HepG2 (cell line): ENCODE measurements at regions not wholly inside any gene's neighbourhood (a gene's known extent, or its start where the extent isn't known, plus 50 kb on each side); places are given as distances from the start of the nearest gene placed in this dataset.

Experiments used
- ATAC-seq: fragments of 200-7000 bp; cut with Tn5 transposase; 3 replicates; pipeline ENCODE4 v1.9.1; 2020; ENCODE audit warnings: mild to moderate bottlenecking, moderate library complexity
- BruUV-seq: library from RNA; stranded (reverse); fragments of 400-500 nt; replicated peaks from 2 replicates; lab custom pipeline; 2021; lab: Mats Ljungman, UMichigan
- CTCF ChIA-PET: fragments of 300-600 bp; formaldehyde crosslinking; extraction: SDS; loops from one replicate; lab custom pipeline; 2021; ENCODE audit warnings: low total read pairs, inconsistent platforms, low intra/inter-chr PET ratio; lab: Yijun Ruan, JAX
- POLR2A ChIA-PET: fragments of 350-600 bp; sonication (Branson Sonifier 250); formaldehyde crosslinking; loops from one replicate; lab custom pipeline; 2020; ENCODE audit warnings: antibody characterized with exemption, inconsistent platforms; lab: Yijun Ruan, JAX
- DNase-seq: peaks from one replicate; pipeline ENCODE4 v3.0.0-alpha.2; 2015; ENCODE audit warnings: low spot score
- FAIRE-seq: peaks from 3 replicates; lab custom pipeline; 2011; peaks lifted over from hg19 to GRCh38; lab: Jason Lieb, UNC
- H2AFZ ChIP-seq: one replicate; pipeline ENCODE4 v1.6.1; 2011; ENCODE audit warnings: low read length, inconsistent platforms
- H3K27ac ChIP-seq: fragments of 300-600 bp; 3 replicates; pipeline ENCODE4 v1.8.0; 2011; ENCODE audit warnings: mixed run types, mild to moderate bottlenecking, mixed read lengths, low read length, inconsistent platforms; ENCODE audit not compliant: insufficient read depth; ENCODE audit errors: extremely low read length
- H3K27me3 ChIP-seq, 2 experiments: fragments of 200-600 bp in 1 of 2; 2 replicates in 1 of 2; 3 replicates in 1 of 2; pipeline versions ENCODE4 v1.6.0 to v1.8.0; 2011; ENCODE audit warnings: low read length in 2 of 2, mild to moderate bottlenecking in 2 of 2, moderate library complexity in 2 of 2, inconsistent platforms in 1 of 2; ENCODE audit not compliant: insufficient read depth in 2 of 2, control insufficient read depth in 1 of 2
- H3K36me3 ChIP-seq, 2 experiments: fragments of 200-600 bp in 1 of 2; replicated peaks in 1 of 2; 2 replicates in 1 of 2; 3 replicates in 1 of 2; pipeline versions ENCODE4 v1.5.1 to v1.8.0; 2011; ENCODE audit warnings: low read length in 2 of 2, inconsistent platforms in 1 of 2; ENCODE audit not compliant: insufficient read depth in 2 of 2, control insufficient read depth in 1 of 2
- H3K4me1 ChIP-seq: 2 replicates; pipeline ENCODE4 v1.5.1; 2012; ENCODE audit warnings: low read length, inconsistent platforms; ENCODE audit not compliant: insufficient read depth
- H3K4me2 ChIP-seq: 2 replicates; pipeline ENCODE4 v1.6.0; 2011; ENCODE audit warnings: low read depth, low read length, inconsistent platforms
- H3K4me3 ChIP-seq, 3 experiments: fragments of 200-600 bp in 1 of 3; sonication (generic), shearing (Covaris generic) in 1 of 3; replicated peaks in 1 of 3; 2 replicates each; pipeline ENCODE4 v1.5.1; 2011 to 2016; ENCODE audit warnings: low read length in 3 of 3, inconsistent platforms in 2 of 3, low read depth in 2 of 3, mild to moderate bottlenecking in 2 of 3, control low read depth in 1 of 3, mixed read lengths in 1 of 3; ENCODE audit not compliant: insufficient read depth in 1 of 3
- H3K79me2 ChIP-seq: one replicate; pipeline ENCODE4 v1.6.1; 2011; ENCODE audit warnings: low read length, inconsistent platforms; ENCODE audit not compliant: insufficient read depth
- H3K9ac ChIP-seq: 2 replicates; pipeline ENCODE4 v1.6.0; 2011; ENCODE audit warnings: mild to moderate bottlenecking, low read depth, low read length, inconsistent platforms; ENCODE audit not compliant: insufficient read depth
- H3K9me3 ChIP-seq: 2 replicates; pipeline ENCODE4 v1.5.1; 2012; ENCODE audit warnings: mild to moderate bottlenecking, low read length
- H4K20me1 ChIP-seq: 2 replicates; pipeline ENCODE4 v1.6.0; 2011; ENCODE audit warnings: inconsistent platforms, mild to moderate bottlenecking, low read length, moderate library complexity; ENCODE audit not compliant: insufficient read depth
- BATF2 ChIP-seq: sonication (generic); formaldehyde crosslinking; IDR thresholded peaks from 2 replicates; pipeline ENCODE4 v1.8.0; 2022; ENCODE audit warnings: mild to moderate bottlenecking, missing genetic modification reagents, moderate library complexity
- E2F5 ChIP-seq: sonication (generic); formaldehyde crosslinking; conservative IDR thresholded peaks from 2 replicates; pipeline ENCODE4 v1.4.0; 2020; ENCODE audit warnings: missing genetic modification reagents
- HNF4G ChIP-seq, 2 experiments: sonication (generic) in 1 of 2; formaldehyde crosslinking in 1 of 2; IDR thresholded peaks; 2 replicates each; pipeline versions ENCODE4 v1.4.0 to v1.6.1; 2011 to 2020; ENCODE audit warnings: borderline replicate concordance in 2 of 2, low read depth in 2 of 2, mild to moderate bottlenecking in 2 of 2, low read length in 1 of 2, missing genetic modification reagents in 1 of 2, moderate library complexity in 1 of 2
- MAF1 ChIP-seq: sonication (generic); formaldehyde crosslinking; IDR thresholded peaks from 2 replicates; pipeline ENCODE4 v1.5.0; 2020; ENCODE audit warnings: missing genetic modification reagents, borderline replicate concordance
- MTF2 ChIP-seq: sonication (generic); formaldehyde crosslinking; IDR thresholded peaks from 2 replicates; pipeline ENCODE4 v1.5.0; 2020; ENCODE audit warnings: missing genetic modification reagents, borderline replicate concordance
- NCOA1 ChIP-seq: sonication (generic); formaldehyde crosslinking; IDR thresholded peaks from 2 replicates; pipeline ENCODE4 v1.9.0; 2021; ENCODE audit warnings: missing genetic modification reagents
- NCOA2 ChIP-seq: sonication (generic); formaldehyde crosslinking; IDR thresholded peaks from 2 replicates; pipeline ENCODE4 v1.8.0; 2022; ENCODE audit warnings: inconsistent platforms
- NFKBIZ ChIP-seq: IDR thresholded peaks from 2 replicates; pipeline ENCODE4 v1.6.1; 2018; ENCODE audit warnings: missing genetic modification reagents, missing compliant biosample characterization
- NRL ChIP-seq: sonication (generic); formaldehyde crosslinking; IDR thresholded peaks from 2 replicates; pipeline ENCODE4 v1.5.0; 2020; ENCODE audit warnings: missing genetic modification reagents, mild to moderate bottlenecking, moderate library complexity, borderline replicate concordance
- RBM22 ChIP-seq: fragments of 200-400 bp; formaldehyde crosslinking; optimal IDR thresholded peaks from 2 replicates; pipeline ENCODE3; 2017; ENCODE audit warnings: mild to moderate bottlenecking, low read length, moderate library complexity
- SNAPC5 ChIP-seq: sonication (generic); formaldehyde crosslinking; IDR thresholded peaks from 2 replicates; pipeline ENCODE4 v1.8.1; 2023; ENCODE audit warnings: mild to moderate bottlenecking, missing genetic modification reagents, borderline replicate concordance
- SPEN ChIP-seq: sonication (generic); formaldehyde crosslinking; IDR thresholded peaks from 2 replicates; pipeline ENCODE4 v1.5.1; 2020; ENCODE audit warnings: low read depth, mild to moderate bottlenecking, missing genetic modification reagents
- YEATS2 ChIP-seq: sonication (generic); formaldehyde crosslinking; IDR thresholded peaks from 2 replicates; pipeline ENCODE4 v1.4.0; 2020; ENCODE audit warnings: missing genetic modification reagents, borderline replicate concordance
- ZFP90 ChIP-seq: sonication (generic); formaldehyde crosslinking; IDR thresholded peaks from 2 replicates; pipeline ENCODE4 v1.8.0; 2022; ENCODE audit warnings: missing genetic modification reagents, mild to moderate bottlenecking, inconsistent platforms, borderline replicate concordance
- ZNF333 ChIP-seq: sonication (generic); formaldehyde crosslinking; IDR thresholded peaks from 2 replicates; pipeline ENCODE4 v1.4.0; 2020; ENCODE audit warnings: mild to moderate bottlenecking, missing genetic modification reagents, borderline replicate concordance
- ZNF510 ChIP-seq: sonication (generic); formaldehyde crosslinking; IDR thresholded peaks from 2 replicates; pipeline ENCODE4 v1.4.0; 2020; ENCODE audit warnings: low read depth, mild to moderate bottlenecking, missing genetic modification reagents
- ZNF724P ChIP-seq: sonication (generic); formaldehyde crosslinking; IDR thresholded peaks from 2 replicates; pipeline ENCODE4 v1.8.0; 2022; ENCODE audit warnings: missing genetic modification reagents, borderline replicate concordance
- ZSCAN12 ChIP-seq: sonication (generic); formaldehyde crosslinking; IDR thresholded peaks from 2 replicates; pipeline ENCODE4 v1.9.0; 2021; ENCODE audit warnings: mild to moderate bottlenecking, missing genetic modification reagents
- WGBS: methylation state at CpG from one replicate; pipeline ENCODE4 v1.1.6; 2017; ENCODE audit warnings: low lambda C conversion rate; 5-methylcytosine and 5-hydroxymethylcytosine counted together
- in situ Hi-C: cut with HindIII; loops from 2 replicates; pipeline ENCODE4 v1.10.0; 2017; ENCODE audit warnings: low pct_unique_long_range_greater_than_20kb; ENCODE audit not compliant: extremely low pct_ligation_motif_present
- intact Hi-C: fragments of 100-400 bp; cut with micrococcal nuclease; formaldehyde crosslinking; loops from one replicate; pipeline ENCODE4 v1.10.0; 2022; ENCODE audit not compliant: unreplicated experiment
- TF ChIP-seq, protein P1 (sequence below): sonication (generic); formaldehyde crosslinking; IDR thresholded peaks from 2 replicates; pipeline ENCODE4 v1.9.0; 2021; ENCODE audit warnings: missing genetic modification reagents, borderline replicate concordance
- TF ChIP-seq, protein P2 (sequence below): sonication (generic); formaldehyde crosslinking; IDR thresholded peaks from 2 replicates; pipeline ENCODE4 v1.9.0; 2022; ENCODE audit warnings: missing genetic modification reagents, mild to moderate bottlenecking, borderline replicate concordance

- no peaks in the 10 kb centered on the region for H3K79me2 ChIP-seq
- H4K20me1 ChIP-seq: no peaks in the 10 kb centered on the region
- no peak overlapping the region for H3K4me2 ChIP-seq
- ChIA-PET CTCF (no interaction called here), POLR2A (no interaction called here)
- TF ChIP-seq MAF1 (CRISPR knock-in tag) (no peak), NCOA1 (CRISPR knock-in tag) (no peak), ZNF510 (CRISPR knock-in tag) (no peak), HNF4G (IDR thresholded peaks at IDR 0.05; ENCODE audit: borderline replicate concordance, low read depth, low read length) (no peak), HNF4G (CRISPR knock-in tag; IDR thresholded peaks at IDR 0.05; ENCODE audit: borderline replicate concordance, low read depth) (no peak), NCOA2 (CRISPR knock-in tag) (no peak), SPEN (CRISPR knock-in tag) (no peak), ZNF724P (CRISPR knock-in tag) (no peak), ZSCAN12 (CRISPR knock-in tag) (no peak), BATF2 (CRISPR knock-in tag) (no peak), YEATS2 (CRISPR knock-in tag) (no peak), RBM22 (no peak), NFKBIZ (CRISPR knock-in tag) (no peak), E2F5 (no peak), NRL (no peak), MTF2 (CRISPR knock-in tag) (no peak), ZNF333 (no peak), SNAPC5 (CRISPR knock-in tag) (no peak), ZFP90 (CRISPR knock-in tag) (no peak)
- TF ChIP-seq, protein P1, sequence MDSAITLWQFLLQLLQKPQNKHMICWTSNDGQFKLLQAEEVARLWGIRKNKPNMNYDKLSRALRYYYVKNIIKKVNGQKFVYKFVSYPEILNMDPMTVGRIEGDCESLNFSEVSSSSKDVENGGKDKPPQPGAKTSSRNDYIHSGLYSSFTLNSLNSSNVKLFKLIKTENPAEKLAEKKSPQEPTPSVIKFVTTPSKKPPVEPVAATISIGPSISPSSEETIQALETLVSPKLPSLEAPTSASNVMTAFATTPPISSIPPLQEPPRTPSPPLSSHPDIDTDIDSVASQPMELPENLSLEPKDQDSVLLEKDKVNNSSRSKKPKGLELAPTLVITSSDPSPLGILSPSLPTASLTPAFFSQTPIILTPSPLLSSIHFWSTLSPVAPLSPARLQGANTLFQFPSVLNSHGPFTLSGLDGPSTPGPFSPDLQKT (CRISPR knock-in tag): no peak
- TF ChIP-seq, protein P2, sequence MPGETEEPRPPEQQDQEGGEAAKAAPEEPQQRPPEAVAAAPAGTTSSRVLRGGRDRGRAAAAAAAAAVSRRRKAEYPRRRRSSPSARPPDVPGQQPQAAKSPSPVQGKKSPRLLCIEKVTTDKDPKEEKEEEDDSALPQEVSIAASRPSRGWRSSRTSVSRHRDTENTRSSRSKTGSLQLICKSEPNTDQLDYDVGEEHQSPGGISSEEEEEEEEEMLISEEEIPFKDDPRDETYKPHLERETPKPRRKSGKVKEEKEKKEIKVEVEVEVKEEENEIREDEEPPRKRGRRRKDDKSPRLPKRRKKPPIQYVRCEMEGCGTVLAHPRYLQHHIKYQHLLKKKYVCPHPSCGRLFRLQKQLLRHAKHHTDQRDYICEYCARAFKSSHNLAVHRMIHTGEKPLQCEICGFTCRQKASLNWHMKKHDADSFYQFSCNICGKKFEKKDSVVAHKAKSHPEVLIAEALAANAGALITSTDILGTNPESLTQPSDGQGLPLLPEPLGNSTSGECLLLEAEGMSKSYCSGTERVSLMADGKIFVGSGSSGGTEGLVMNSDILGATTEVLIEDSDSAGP (CRISPR knock-in tag): no peak
- H3K27me3 ChIP-seq: 0 out of 5 replicates have a peak, but pooled peaks cover 0 to 2% of the 10 kb centered on the region in 2 experiments
- ATAC-seq: no peak
- H3K4me1 ChIP-seq: peaks cover 20% of the 10 kb centered on the region
- H3K36me3 ChIP-seq: no peaks in the 10 kb centered on the region
- H3K9me3 ChIP-seq: no peaks in the 10 kb centered on the region
- in situ Hi-C loops (no loop called here), intact Hi-C loops (no loop called here)
- BruUV-seq: no TSS peak
- H2AFZ ChIP-seq: no peak overlapping the region
- WGBS: 15% methylated on average over 6 of the region's 6 CpGs
- H3K4me3 ChIP-seq: no peak overlapping the region
- no peak for DNase-seq
- no peak overlapping the region for H3K27ac ChIP-seq
- FAIRE-seq: no peak
- no peak overlapping the region for H3K9ac ChIP-seq
Measured at GRCh38 chr7:111654343-111654742, 92.1 kb upstream of the IMMP2L start.
